CD4-positive, alpha-beta T cell treated with Interleukin-6 at 100 ng/mL for 8 hours (primary cell): ENCODE measurements at regions not wholly inside any gene's neighbourhood (a gene's known extent, or its start where the extent isn't known, plus 50 kb on each side); places are given as distances from the start of the nearest gene placed in this dataset.

ENCODE experiments used
- DNase-seq: peaks from one replicate; pipeline ENCODE4 v3.0.0-alpha.2; 2020; ENCODE audit warnings: mixed read lengths, low spot score

GRCh38 chr5:2569774-2570542 is 181.5 kb downstream of the IRX2 start:
- no peak for DNase-seq

- DNase-seq, result no peak
Observed at GRCh38 chr5:2569176-2569575, 182.3 kb downstream of the IRX2 start.

GRCh38 chr5:2566284-2566683 is 185.2 kb downstream of the IRX2 start:
- DNase-seq, result no peak

GRCh38 chr5:2565147-2565546 is 186.3 kb downstream of the IRX2 start:
- DNase-seq, result no peak

- no peak for DNase-seq
Observed at GRCh38 chr5:2563046-2563445, 188.4 kb downstream of the IRX2 start.

GRCh38 chr5:2562036-2562435 is 189.4 kb downstream of the IRX2 start:
- DNase-seq, result no peak

GRCh38 chr5:2560435-2560834 is 191.0 kb downstream of the IRX2 start:
- DNase-seq, result no peak

GRCh38 chr5:2557435-2557834 is 194.0 kb downstream of the IRX2 start:
- DNase-seq, result no peak

GRCh38 chr5:2556375-2556966 is 195.0 kb downstream of the IRX2 start:
- no peak for DNase-seq

- no peak for DNase-seq
Observed at GRCh38 chr5:2553611-2554010, 197.9 kb downstream of the IRX2 start.

GRCh38 chr5:2550509-2550908 is 201.0 kb downstream of the IRX2 start:
- no peak for DNase-seq

- DNase-seq, result no peak
Observed at GRCh38 chr5:2549900-2550299, 201.6 kb downstream of the IRX2 start.

GRCh38 chr5:2549354-2549753 is 202.1 kb downstream of the IRX2 start:
- DNase-seq, result no peak

GRCh38 chr5:2546938-2547337 is 204.5 kb downstream of the IRX2 start:
- no peak for DNase-seq

GRCh38 chr5:2544003-2544402 is 207.5 kb downstream of the IRX2 start:
- no peak for DNase-seq

GRCh38 chr5:2542821-2543220 is 208.7 kb downstream of the IRX2 start:
- no peak for DNase-seq

GRCh38 chr5:2542026-2542425 is 209.5 kb downstream of the IRX2 start:
- no peak for DNase-seq

- no peak for DNase-seq
Observed at GRCh38 chr5:2538169-2538568, 213.3 kb downstream of the IRX2 start.

- DNase-seq, result no peak
Observed at GRCh38 chr5:2537378-2538145, 213.9 kb downstream of the IRX2 start.

GRCh38 chr5:2536632-2537377 is 214.7 kb downstream of the IRX2 start:
- DNase-seq, result no peak

GRCh38 chr5:2534970-2535369 is 216.5 kb downstream of the IRX2 start:
- DNase-seq, result no peak

GRCh38 chr5:2534251-2534650 is 217.2 kb downstream of the IRX2 start:
- DNase-seq, result no peak
